ENCODE measurements at regions not wholly inside any gene's neighbourhood (a gene's known extent, or its start where the extent isn't known, plus 50 kb on each side); places are given as distances from the start of the nearest gene placed in this dataset.

DNA sequence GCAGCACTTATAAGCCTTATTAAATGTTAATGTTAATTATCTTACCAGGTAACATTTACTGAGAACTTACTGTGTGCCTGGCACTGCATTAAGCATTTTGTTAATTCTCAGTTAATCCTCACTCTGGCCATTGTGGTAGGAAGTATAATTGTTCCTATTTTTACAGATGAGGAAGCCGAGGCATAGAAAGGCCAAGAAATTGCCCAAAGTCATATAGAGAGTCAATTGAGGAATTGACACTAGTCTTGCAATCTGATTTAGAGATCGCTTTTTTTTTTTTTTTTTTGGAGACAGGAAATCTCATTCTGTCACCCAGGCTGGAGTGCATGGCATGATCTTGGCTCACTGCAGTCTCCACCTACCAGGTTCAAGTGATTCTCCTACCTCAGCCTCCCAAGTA, 132.6 kb upstream of the PROK2 start:
- Histone ChIP-seq H3K4me1 (ENCODE audit: low read length) (0 out of 2 replicates have a peak, but pooled peaks cover 4% of the 10 kb centered on the region), H3K27me3 (replicated peaks; ENCODE audit: insufficient read depth, low read length) (no peaks in the 10 kb centered on the region), H3K27ac (ENCODE audit: low read length) (no peak overlapping the region), H3K79me2 (ENCODE audit: low read length) (no peaks in the 10 kb centered on the region), H3K9me3 (replicated peaks; ENCODE audit: insufficient read depth, low read length) (no peaks in the 10 kb centered on the region), H3K4me3 (ENCODE audit: low read length) (no peak overlapping the region), H3F3A (ENCODE audit: insufficient read depth, low read length) (no peaks in the 10 kb centered on the region), H3K36me3 (replicated peaks; ENCODE audit: insufficient read depth, low read length) (no peaks in the 10 kb centered on the region), H3K9ac (ENCODE audit: low read length) (no peak overlapping the region), H3K4me2 (ENCODE audit: low read depth, low read length) (no peak overlapping the region), H2AFZ (ENCODE audit: low read length) (no peak overlapping the region), H4K20me1 (ENCODE audit: insufficient read depth, low read length) (no peaks in the 10 kb centered on the region), H3K9me2 (replicated peaks; ENCODE audit: insufficient read depth, low read length) (no peaks in the 10 kb centered on the region)
- no peak for DNase-seq
- TF ChIP-seq EZH2 (optimal IDR thresholded peaks at IDR 0.05; ENCODE audit: low read depth, low read length) = no peak
- no peak for TF ChIP-seq EZH2phosphoT487 (IDR thresholded peaks at IDR 0.05; ENCODE audit: low read length)
- no peak for TF ChIP-seq CTCF (IDR thresholded peaks at IDR 0.05; ENCODE audit: low read length)

DNA sequence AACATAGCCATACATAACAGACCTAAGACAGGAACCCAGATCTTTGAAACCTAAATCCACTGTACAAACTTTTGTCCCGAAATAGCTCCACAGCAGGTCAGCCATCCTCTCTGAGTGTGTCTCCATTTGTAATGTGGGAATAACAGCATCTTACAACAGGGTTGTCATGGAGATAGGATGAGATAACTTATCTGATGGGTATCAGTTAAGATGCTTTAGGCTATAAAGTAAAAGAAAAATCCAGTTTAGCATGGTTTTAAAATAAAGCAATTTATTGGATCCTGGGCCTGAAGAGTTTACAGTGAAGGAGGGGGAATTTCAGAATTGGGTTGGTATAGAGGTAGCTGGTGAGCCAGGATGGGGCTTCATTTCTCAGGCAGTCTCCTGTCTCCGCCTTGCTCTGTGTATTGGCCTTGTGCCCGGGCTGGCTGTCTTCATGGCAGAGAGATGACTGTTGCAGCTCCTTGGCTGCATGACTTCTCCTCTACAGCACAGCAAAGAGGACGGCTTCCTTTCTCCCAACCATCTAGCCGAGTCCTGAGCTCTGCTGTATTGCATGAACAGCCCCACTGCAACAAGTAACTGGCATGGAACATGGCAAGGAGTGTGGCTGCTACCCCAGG, 131.9 kb upstream of the PROK2 start:
- Histone ChIP-seq H3K4me3 (ENCODE audit: low read length) (no peak overlapping the region), H3K36me3 (replicated peaks; ENCODE audit: insufficient read depth, low read length) (no peaks in the 10 kb centered on the region), H3K4me1 (ENCODE audit: low read length) (0 out of 2 replicates have a peak, but pooled peaks cover 4% of the 10 kb centered on the region), H3K4me2 (ENCODE audit: low read depth, low read length) (no peak overlapping the region), H3K9me3 (replicated peaks; ENCODE audit: insufficient read depth, low read length) (no peaks in the 10 kb centered on the region), H3K27ac (ENCODE audit: low read length) (no peak overlapping the region), H3F3A (ENCODE audit: insufficient read depth, low read length) (no peaks in the 10 kb centered on the region), H3K9me2 (replicated peaks; ENCODE audit: insufficient read depth, low read length) (no peaks in the 10 kb centered on the region), H3K27me3 (replicated peaks; ENCODE audit: insufficient read depth, low read length) (no peaks in the 10 kb centered on the region), H2AFZ (ENCODE audit: low read length) (no peak overlapping the region), H4K20me1 (ENCODE audit: insufficient read depth, low read length) (no peaks in the 10 kb centered on the region), H3K79me2 (ENCODE audit: low read length) (no peaks in the 10 kb centered on the region), H3K9ac (ENCODE audit: low read length) (no peak overlapping the region)
- no peak for TF ChIP-seq EZH2phosphoT487 (IDR thresholded peaks at IDR 0.05; ENCODE audit: low read length)
- no peak for TF ChIP-seq EZH2 (optimal IDR thresholded peaks at IDR 0.05; ENCODE audit: low read depth, low read length)
- no peak for TF ChIP-seq CTCF (IDR thresholded peaks at IDR 0.05; ENCODE audit: low read length)
- no peak for DNase-seq

DNA sequence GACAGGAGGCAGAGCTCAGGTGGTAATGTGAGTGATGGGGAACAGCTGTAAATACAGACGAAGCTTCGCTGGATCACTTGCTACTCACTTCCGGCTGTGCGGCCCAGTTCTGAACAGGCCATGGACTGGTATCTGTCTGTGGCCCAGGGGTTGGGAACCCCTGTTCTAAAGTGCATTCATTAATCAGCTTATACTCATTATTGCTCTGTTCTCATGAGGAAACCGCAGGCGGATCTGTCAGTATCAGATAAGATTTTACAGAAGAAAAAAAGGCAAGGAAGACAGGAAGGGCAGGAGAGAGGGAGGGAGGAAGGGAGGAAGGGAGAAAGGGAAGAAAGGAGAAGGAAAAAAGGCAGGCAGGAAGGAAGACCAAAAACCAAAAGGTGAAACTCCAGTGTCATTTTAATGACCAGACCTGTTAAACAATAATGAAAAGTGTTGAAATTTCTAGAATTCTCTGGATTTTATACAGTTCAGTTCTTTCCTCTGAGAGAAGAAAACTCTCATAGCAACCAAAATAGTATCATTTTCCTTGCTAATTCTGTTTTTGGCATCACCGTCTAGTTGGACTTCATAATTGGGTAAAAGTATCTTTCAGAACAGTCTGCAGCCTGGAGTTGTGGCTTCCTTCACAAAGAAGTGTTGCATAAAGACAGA, 128.0 kb upstream of the PROK2 start:
- Histone ChIP-seq H3K9me2 (replicated peaks; ENCODE audit: insufficient read depth, low read length) (no peaks in the 10 kb centered on the region), H3F3A (ENCODE audit: insufficient read depth, low read length) (no peaks in the 10 kb centered on the region), H3K9ac (ENCODE audit: low read length) (no peak overlapping the region), H2AFZ (ENCODE audit: low read length) (no peak overlapping the region), H4K20me1 (ENCODE audit: insufficient read depth, low read length) (no peaks in the 10 kb centered on the region), H3K27ac (ENCODE audit: low read length) (no peak overlapping the region), H3K4me1 (ENCODE audit: low read length) (0 out of 2 replicates have a peak, but pooled peaks cover 4% of the 10 kb centered on the region), H3K4me2 (ENCODE audit: low read depth, low read length) (no peak overlapping the region), H3K36me3 (replicated peaks; ENCODE audit: insufficient read depth, low read length) (no peaks in the 10 kb centered on the region), H3K79me2 (ENCODE audit: low read length) (no peaks in the 10 kb centered on the region), H3K9me3 (replicated peaks; ENCODE audit: insufficient read depth, low read length) (no peaks in the 10 kb centered on the region), H3K27me3 (replicated peaks; ENCODE audit: insufficient read depth, low read length) (no peaks in the 10 kb centered on the region), H3K4me3 (ENCODE audit: low read length) (no peak overlapping the region)
- DNase-seq = no peak
- TF ChIP-seq EZH2 (optimal IDR thresholded peaks at IDR 0.05; ENCODE audit: low read depth, low read length) (no peak), CTCF (IDR thresholded peaks at IDR 0.05; ENCODE audit: low read length) (no peak)
